HS-27A (cell line): ENCODE measurements at regions not wholly inside any gene's neighbourhood (a gene's known extent, or its start where the extent isn't known, plus 50 kb on each side); places are given as distances from the start of the nearest gene placed in this dataset.
A peak's percentile ranks its signal among the peaks of the same experiment; 100 is the strongest.
"Not testable (repeated sequence)": the region's sequence is repeated elsewhere in the genome, so short reads cannot be mapped to it uniquely, and the experiment has no call there.

Experiments
- DNase-seq: peaks from one replicate; pipeline ENCODE4 v3.0.0-alpha.2; 2012; ENCODE audit warnings: low read depth, missing footprints

DNA sequence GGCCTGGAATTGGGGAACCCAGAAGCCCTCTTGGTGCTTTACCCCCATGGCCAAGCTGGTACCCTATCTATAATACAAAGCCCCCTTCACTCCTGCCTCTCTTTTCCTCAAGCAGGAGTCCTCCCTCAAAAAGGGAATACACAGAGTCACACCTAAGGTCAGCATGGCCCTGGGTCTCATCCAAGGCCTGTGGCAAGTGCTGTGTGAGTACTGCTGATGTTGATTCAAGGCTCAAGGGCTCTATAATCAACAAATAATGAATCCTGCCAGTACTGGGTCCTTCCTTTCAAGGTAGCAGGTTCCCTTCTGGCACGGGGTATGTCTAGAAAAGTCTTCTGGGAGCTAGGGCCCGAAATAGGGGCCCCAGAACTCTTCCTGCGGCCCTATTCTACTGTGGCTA, 187.3 kb downstream of the CYB561 start:
- no peak for DNase-seq

GRCh38 chr17:63262751-63263476, 183.2 kb downstream of the CYB561 start:
- DNase-seq: no peak

- no peak for DNase-seq
These were observed 180.6 kb downstream of the CYB561 start for GRCh38 chr17:63265526-63265925.

DNA sequence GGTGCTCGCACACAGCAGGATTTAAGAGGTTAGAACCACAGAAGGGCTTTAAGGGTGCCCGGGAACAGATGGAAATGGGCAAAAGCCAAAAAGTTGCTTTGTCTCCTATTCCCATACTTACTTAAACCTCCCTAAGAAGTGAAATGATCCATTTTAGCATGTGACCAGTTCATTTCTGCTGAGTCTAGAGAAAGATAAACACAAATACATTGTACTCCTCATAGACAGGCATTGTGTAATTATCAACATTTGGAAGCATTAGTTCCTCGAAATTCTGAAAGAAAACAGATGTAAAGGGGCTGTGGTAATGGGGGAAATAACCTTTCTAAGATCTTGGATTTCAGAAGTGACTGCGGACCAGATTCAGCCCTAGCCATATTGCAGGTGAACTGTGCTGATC, 178.3 kb downstream of the CYB561 start:
- no peak for DNase-seq

DNA sequence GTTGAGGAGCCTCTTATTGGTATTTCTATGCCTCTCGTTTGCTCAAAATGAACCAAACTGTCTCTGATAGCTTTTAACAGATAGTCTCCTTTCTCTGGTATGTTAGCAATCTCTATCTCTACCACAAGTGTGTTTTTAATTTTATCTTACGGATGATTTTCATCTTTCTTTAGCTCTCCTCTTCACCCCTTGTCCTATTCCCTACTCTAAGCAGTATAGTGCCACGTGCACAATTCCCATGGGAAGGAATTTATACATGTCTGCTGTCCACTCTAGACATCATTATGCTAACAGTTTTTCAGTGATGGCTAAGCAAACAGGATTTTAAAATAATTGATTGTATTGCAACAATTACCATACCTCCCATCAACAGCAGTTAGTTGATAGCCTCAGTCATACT, 177.3 kb downstream of the CYB561 start:
- no peak for DNase-seq

DNA sequence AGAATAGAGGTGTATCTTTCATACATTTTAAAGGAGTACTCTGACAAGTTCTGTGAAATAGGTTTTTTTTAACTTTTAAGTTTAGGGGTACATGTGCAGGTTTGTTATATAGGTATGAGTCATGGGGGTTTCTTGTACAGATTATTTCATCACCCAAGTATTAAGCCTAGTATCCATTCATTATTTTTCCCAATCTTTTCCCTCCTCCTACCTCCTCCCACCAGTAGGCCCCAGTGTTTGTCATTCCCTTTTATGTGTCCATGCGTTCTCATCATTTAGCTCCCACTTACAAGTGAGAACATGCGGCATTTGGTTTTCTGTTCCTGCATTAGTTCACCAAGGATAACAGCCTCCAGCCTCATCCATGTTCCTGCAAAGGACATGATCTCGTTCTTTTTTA, 175.5 kb downstream of the CYB561 start:
- DNase-seq: no peak

- no peak for DNase-seq
These were observed 172.0 kb downstream of the CYB561 start for GRCh38 chr17:63274146-63274545.

DNA sequence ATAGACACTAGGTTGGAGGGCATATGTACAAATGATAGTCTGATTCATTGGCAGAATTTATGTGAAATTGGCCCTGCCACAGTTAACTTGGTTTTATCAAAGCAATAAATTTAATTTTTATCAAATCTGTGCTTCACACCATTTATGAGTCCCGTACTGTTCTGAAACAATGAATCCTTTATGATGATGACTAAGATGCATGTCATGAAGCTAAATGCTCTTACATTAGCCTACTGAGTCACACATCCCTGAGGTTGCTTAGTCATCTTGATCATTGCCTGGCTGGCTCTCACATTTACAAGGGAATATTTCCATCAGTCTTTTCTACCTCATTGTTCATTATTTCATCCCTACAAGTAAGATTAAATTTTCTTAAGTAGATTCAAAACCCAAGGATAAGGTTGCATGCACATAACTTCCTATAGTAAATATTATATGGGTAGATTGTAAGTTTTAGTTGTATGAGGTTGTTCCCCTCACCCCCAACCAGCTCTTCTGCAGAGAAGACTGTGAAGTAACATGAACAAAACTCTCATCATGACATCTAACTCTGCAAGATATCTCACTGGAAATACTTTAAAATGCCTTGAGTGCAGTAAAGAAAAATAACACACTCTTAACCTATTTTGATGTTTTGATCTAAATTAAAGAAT, 170.7 kb downstream of the CYB561 start:
- peak; percentile 64 for DNase-seq

GRCh38 chr17:63275971-63276745, 169.9 kb downstream of the CYB561 start:
- no peak for DNase-seq

DNA sequence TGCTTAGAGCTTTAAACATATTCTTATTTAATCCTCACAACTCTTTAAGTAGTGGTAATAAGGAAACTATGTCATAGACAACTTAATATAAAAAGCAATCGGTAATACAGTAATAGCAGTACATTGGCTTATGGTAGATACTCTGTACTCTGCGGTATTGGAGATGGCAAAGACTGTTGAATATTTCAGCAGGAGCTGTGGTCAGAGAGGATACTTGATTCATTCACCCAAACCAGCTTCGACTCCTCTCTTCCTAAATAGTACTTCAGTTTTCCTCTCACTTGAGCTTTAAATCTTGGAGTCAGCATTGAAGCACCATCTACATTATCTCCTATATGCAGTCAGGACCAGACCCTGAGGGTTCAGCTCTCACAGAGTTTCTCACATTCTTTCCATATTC, 169.3 kb downstream of the CYB561 start:
- DNase-seq: no peak

DNA sequence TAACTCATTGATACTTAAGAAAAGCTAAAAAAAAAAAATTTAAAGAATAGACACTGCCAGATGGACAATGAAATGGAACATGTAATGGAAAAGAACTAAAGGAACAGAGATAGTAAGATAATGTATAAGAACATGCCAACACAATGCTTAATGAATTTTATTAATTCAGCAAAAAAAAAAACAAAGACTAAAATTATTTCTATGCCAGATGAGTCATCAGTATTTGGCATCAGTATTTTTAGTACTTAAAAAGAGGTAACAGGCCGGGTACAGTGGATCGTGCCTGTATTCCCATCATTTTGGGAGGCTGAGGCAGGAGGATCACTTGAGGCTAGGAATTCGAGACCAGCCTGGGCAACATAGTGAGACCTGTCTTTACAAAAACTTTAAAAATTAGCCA, 168.5 kb downstream of the CYB561 start:
- DNase-seq: no peak

DNA sequence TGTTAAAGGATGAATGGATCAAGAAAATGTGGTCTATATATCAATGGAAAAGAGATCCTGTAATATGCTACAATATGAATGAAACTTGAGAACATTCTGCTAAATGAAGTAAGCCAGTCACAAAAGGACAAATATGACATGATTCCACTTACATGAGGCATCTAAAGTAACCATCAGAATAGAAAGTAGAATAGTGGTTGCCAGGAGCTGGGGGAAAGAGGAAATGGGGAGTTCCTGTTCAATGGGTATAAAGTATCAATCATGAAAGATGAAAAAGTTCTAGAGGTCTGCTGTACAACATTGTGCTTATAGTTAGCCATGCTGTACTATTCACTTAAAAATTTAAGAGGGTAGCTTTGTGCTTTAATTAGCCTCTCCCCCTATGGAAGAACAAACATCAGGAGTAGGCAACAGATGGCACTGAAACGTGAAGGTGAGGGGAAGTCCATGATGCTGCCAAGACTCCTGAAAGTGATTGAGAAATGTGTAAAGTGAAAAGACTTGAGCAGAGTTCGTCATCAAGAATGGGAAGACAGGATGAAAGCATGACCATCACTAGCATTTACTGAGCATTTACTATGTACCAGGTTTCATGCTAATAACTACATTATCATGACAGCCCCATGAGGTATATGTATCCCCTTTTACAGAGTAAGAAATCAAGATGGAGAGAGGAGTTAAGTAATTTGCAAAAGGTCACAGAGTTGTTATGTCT, 167.2 kb downstream of the CYB561 start:
- no peak for DNase-seq

DNA sequence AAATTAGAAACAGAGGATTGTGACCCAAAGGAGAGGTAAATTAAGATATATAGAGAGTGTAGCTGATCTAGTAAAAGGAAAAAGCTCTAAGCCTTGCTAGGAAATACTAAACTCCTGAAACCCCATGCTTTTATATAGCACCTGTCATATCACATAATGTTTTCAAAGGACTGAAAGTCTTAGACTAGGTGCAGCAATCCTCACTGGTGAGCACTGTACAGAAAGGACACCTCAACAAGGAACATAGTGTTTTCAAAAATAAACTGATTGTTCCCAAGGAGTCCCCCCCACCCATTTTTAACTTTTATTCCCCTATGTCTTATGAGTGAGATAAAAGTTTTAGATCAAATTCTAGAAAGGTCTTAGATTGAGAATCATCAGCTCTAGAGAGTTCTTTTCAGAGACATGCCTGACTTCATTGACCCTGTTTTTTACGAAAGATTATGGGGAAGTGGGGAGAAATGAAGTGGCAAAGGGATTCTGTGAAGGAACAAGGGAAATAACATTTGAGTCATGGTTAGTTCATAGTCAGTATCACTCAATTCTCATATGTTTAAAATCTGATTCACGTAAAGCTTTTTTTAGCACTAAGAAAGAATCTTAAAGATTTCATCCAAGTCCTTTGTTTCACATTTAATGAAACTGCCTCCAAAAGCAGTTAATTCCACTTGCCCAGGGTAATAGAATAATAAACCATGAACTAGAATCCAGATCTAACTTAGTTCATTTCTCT, 166.4 kb downstream of the CYB561 start:
- DNase-seq: no peak

DNA sequence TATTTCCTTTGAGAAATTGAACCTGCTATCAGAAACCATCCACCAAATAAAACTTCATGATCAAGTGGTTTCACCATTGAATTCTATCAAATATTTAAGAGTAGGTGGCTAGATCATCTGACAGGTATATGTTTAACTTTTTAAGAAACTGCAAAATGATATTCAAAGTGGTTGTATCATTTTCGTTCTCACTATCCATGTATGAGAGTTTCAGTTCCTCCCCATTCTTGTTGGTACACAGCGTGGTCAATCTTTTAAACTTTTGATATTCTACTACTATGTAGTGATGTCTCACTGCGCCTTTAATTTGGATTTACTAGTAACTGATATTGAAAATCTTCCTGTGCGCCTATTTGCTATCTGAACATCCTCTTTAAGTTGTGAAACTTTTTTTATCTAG, 163.7 kb downstream of the CYB561 start:
- no peak for DNase-seq

DNA sequence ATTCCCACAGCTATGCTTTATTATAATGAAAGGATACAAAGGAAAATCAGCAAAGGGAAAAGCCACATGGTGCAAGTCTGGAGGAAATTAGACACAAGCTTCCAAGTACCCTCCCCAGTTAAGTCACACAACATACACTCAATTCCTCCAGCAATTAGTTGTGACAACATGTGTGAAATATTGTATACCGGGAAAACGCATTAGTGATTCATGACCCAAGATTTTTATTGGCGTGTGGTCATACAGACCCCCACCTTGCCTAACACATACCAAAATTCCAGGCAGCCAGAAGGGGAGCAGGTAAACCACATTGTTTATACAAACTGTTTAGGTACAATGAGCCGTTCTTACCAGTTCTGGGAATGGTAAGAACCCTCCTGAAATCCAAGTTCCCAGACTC, 160.6 kb downstream of the CYB561 start:
- no peak for DNase-seq

DNA sequence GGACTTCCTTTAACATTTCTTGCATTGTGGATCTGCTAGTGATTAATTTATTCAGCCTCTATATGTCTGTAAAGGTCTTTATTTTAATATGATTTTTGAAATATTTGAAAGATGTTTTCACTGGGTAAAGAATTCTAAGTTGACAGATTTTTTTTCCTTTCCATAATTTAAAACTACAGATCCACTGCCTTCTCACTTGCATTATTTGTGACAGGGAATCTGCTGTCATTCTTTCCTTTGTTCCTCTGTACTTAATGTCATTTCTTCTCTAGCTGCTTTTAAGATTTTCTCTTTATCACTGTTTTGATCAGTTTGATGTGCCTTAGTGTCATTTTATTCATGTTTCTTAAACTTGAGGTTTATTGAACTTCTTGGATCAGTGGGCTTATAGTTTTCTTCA, 159.9 kb downstream of the CYB561 start:
- DNase-seq: no peak

DNA sequence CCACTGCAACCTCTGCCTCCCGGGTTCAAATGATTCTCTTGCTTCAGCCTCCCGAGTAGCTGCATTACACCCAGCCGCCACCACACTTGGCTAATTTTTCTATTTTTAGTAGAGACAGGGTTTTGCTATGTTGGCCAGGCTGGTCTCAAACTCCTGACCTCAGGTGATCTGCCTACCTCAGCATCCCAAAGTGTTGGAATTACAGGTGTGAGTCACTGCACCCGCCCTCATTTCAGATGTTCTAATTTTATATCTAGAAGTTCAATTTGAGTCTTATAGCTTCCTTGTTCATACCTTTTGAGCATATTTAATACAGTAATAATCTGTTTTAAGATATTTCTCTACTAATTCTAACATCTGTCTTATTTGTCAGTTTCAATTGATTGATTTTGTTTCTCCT, 159.1 kb downstream of the CYB561 start:
- not testable (repeated sequence) for DNase-seq

DNA sequence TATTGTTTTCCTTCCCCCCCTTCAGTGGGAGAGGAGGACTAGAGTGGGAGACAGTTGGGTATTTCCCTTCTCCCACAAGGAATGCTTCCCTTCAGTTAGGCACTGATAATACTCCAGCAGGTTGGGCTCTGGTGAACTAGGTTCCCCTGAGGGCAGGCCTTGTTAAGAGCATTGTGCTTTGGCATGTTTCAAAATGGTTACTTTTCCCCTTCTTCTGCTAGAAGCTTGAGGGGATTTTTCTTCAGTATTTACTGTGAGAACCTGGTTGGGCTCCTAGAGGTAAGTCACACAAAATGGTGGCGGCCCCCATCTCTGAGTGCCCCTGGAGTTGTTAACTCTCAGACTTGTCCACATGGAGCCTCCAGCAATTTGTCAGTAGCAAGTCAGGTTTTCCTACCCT, 156.2 kb downstream of the CYB561 start:
- DNase-seq: no peak

GRCh38 chr17:63290351-63290750, 155.8 kb downstream of the CYB561 start:
- no peak for DNase-seq

DNA sequence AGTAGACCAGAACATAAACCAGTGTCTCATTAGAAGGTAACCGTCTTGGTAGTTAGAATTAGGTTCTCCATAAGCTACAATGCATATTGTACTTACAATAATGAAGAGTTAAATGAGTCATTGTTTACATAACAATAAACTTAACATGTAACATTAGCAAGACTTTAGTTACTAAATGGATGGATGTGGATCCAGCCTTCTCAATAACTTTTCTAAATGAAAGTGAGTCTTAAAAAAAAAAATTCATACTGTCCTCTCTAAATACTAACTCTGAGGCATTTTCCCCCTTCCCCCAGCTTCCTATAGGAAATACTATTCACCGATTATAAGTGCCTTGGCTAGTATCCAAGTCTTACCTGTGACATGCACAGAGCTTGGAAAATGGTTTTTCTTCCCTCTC, 155.3 kb downstream of the CYB561 start:
- no peak for DNase-seq

GRCh38 chr17:63291258-63291657, 154.8 kb downstream of the CYB561 start:
- no peak for DNase-seq

DNA sequence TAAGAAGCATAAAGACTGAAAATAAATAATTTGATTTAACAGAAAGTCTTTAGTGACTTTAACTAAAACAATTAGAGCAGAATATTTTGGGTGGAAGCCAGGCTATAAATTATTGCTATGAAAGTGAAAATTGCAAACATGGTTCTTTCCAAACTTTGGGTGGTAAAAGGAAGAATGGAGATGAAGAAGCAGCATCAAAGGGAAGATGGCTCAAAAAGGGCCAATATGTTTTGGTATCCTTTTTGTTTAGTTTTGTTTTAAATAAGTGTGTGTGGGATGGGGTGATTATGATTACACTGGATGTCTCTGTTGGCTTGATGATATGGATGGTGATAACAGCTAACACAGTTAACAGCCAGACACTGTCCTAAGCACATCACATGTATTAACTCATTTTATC, 153.7 kb downstream of the CYB561 start:
- DNase-seq: no peak
